Astrocyte (in vitro differentiated cells and primary cell): ENCODE measurements at regions not wholly inside any gene's neighbourhood (a gene's known extent, or its start where the extent isn't known, plus 50 kb on each side); places are given as distances from the start of the nearest gene placed in this dataset.

ENCODE experiments used
- DNase-seq: peaks from one replicate; pipeline ENCODE4 v3.0.0-alpha.2; 2010; ENCODE audit warnings: low read depth
- FAIRE-seq: peaks from 2 replicates; lab custom pipeline; 2011; peaks lifted over from hg19 to GRCh38; lab: Jason Lieb, UNC
- H2AFZ ChIP-seq: 2 replicates; pipeline ENCODE4 v1.6.0; 2012; ENCODE audit warnings: low read depth, low read length, inconsistent platforms
- H3K27ac ChIP-seq: 2 replicates; pipeline ENCODE4 v1.5.1; 2011; ENCODE audit warnings: low read depth, low read length, inconsistent platforms
- H3K27me3 ChIP-seq: 2 replicates; pipeline ENCODE4 v1.6.0; 2011; ENCODE audit warnings: low read length, inconsistent platforms; ENCODE audit not compliant: insufficient read depth
- H3K36me3 ChIP-seq: 2 replicates; pipeline ENCODE4 v1.5.1; 2011; ENCODE audit warnings: low read length, inconsistent platforms; ENCODE audit not compliant: insufficient read depth
- H3K4me1 ChIP-seq: 2 replicates; pipeline ENCODE4 v1.5.1; 2011; ENCODE audit warnings: low read length, inconsistent platforms; ENCODE audit not compliant: insufficient read depth
- H3K4me2 ChIP-seq: 2 replicates; pipeline ENCODE4 v1.6.0; 2012; ENCODE audit warnings: low read length, inconsistent platforms
- H3K4me3 ChIP-seq: 2 replicates; pipeline ENCODE4 v1.5.1; 2011; ENCODE audit warnings: low read depth, mild to moderate bottlenecking, low read length, inconsistent platforms; ENCODE audit not compliant: insufficient read depth
- H3K79me2 ChIP-seq: 2 replicates; pipeline ENCODE4 v1.6.0; 2012; ENCODE audit warnings: mild to moderate bottlenecking, low read length, inconsistent platforms; ENCODE audit not compliant: insufficient read depth
- H3K9ac ChIP-seq: 2 replicates; pipeline ENCODE4 v1.6.0; 2012; ENCODE audit warnings: mild to moderate bottlenecking, low read length, inconsistent platforms
- H3K9me3 ChIP-seq: 2 replicates; pipeline ENCODE4 v1.5.1; 2012; ENCODE audit warnings: low read depth, mild to moderate bottlenecking, low read length, inconsistent platforms; ENCODE audit not compliant: insufficient read depth
- H4K20me1 ChIP-seq: 2 replicates; pipeline ENCODE4 v1.6.0; 2012; ENCODE audit warnings: low read length, inconsistent platforms; ENCODE audit not compliant: insufficient read depth
- H3K27ac Mint-ChIP-seq: one replicate; pipeline ENCODE4 v1.8.0; 2021; ENCODE audit warnings: mild to moderate bottlenecking, mixed read lengths; ENCODE audit not compliant: unreplicated experiment
- H3K27me3 Mint-ChIP-seq: one replicate; pipeline ENCODE4 v1.8.0; 2021; ENCODE audit warnings: low read depth, mixed read lengths; ENCODE audit not compliant: unreplicated experiment
- H3K36me3 Mint-ChIP-seq: one replicate; pipeline ENCODE4 v1.8.0; 2021; ENCODE audit warnings: low read depth, mixed read lengths; ENCODE audit not compliant: unreplicated experiment
- H3K4me1 Mint-ChIP-seq: one replicate; pipeline ENCODE4 v1.8.0; 2021; ENCODE audit warnings: low read depth, mixed read lengths; ENCODE audit not compliant: unreplicated experiment
- H3K4me3 Mint-ChIP-seq: one replicate; pipeline ENCODE4 v1.8.0; 2021; ENCODE audit warnings: mild to moderate bottlenecking, moderate library complexity, mixed read lengths; ENCODE audit not compliant: unreplicated experiment
- H3K9me3 Mint-ChIP-seq: one replicate; pipeline ENCODE4 v1.8.0; 2021; ENCODE audit warnings: mild to moderate bottlenecking, mixed read lengths; ENCODE audit not compliant: unreplicated experiment
- CTCF ChIP-seq: IDR thresholded peaks from 2 replicates; pipeline ENCODE4 v1.5.1; 2011; ENCODE audit warnings: low read depth, mild to moderate bottlenecking, inconsistent platforms, low read length, moderate library complexity; ENCODE audit not compliant: insufficient read depth
- EZH2 ChIP-seq: IDR thresholded peaks from 2 replicates; pipeline ENCODE4 v1.6.1; 2012; ENCODE audit warnings: mild to moderate bottlenecking, low read length, inconsistent platforms; ENCODE audit not compliant: insufficient read depth

- Histone ChIP-seq H2AFZ (no peak overlapping the region), H3K79me2 (no peaks in the 10 kb centered on the region), H3K4me2 (peak overlapping the region; percentile 49), H3K4me3 (no peak overlapping the region), H3K9me3 (no peaks in the 10 kb centered on the region), H3K36me3 (no peaks in the 10 kb centered on the region), H3K9ac (peak overlapping the region; percentile 5), H3K4me1 (peaks cover 17% of the 10 kb centered on the region), H3K27ac (no peak overlapping the region), H4K20me1 (no peaks in the 10 kb centered on the region), H3K27me3 (no peaks in the 10 kb centered on the region)
- Mint-ChIP-seq H3K27me3 (peaks cover 4% of the 10 kb centered on the region), H3K27ac (no peak overlapping the region), H3K4me3 (no peak overlapping the region), H3K36me3 (no peaks in the 10 kb centered on the region), H3K4me1 (peaks cover 1% of the 10 kb centered on the region), H3K9me3 (no peaks in the 10 kb centered on the region)
- DNase-seq (peak; percentile 55), FAIRE-seq (peak; percentile 13)
- TF ChIP-seq EZH2 = no peak
- TF ChIP-seq CTCF = no peak
These were observed 141.6 kb upstream of the SPRY4 start for GRCh38 chr5:142466195-142466971.

GRCh38 chr5:142465476-142465875, 140.7 kb upstream of the SPRY4 start:
- no peaks in the 10 kb centered on the region for H4K20me1 ChIP-seq
- DNase-seq = no peak
- TF ChIP-seq CTCF (no peak), EZH2 (no peak)
- H2AFZ ChIP-seq = no peak overlapping the region
- Mint-ChIP-seq H3K4me1 (peaks cover 5% of the 10 kb centered on the region), H3K36me3 (no peaks in the 10 kb centered on the region), H3K9me3 (no peaks in the 10 kb centered on the region), H3K27ac (no peak overlapping the region), H3K27me3 (peaks cover 4% of the 10 kb centered on the region), H3K4me3 (no peak overlapping the region)
- H3K79me2 ChIP-seq = no peaks in the 10 kb centered on the region
- peaks cover 17% of the 10 kb centered on the region for H3K4me1 ChIP-seq
- H3K4me2 ChIP-seq = no peak overlapping the region
- no peak overlapping the region for H3K9ac ChIP-seq
- H3K9me3 ChIP-seq = no peaks in the 10 kb centered on the region
- no peak for FAIRE-seq
- H3K36me3 ChIP-seq = no peaks in the 10 kb centered on the region
- no peaks in the 10 kb centered on the region for H3K27me3 ChIP-seq
- H3K27ac ChIP-seq = no peak overlapping the region
- H3K4me3 ChIP-seq = no peak overlapping the region

- TF ChIP-seq CTCF (no peak), EZH2 (no peak)
- Histone ChIP-seq H3K79me2 (no peaks in the 10 kb centered on the region), H3K4me3 (no peak overlapping the region), H3K4me1 (peaks cover 17% of the 10 kb centered on the region), H3K36me3 (no peaks in the 10 kb centered on the region), H3K27me3 (no peaks in the 10 kb centered on the region), H2AFZ (no peak overlapping the region), H3K9ac (no peak overlapping the region), H3K27ac (no peak overlapping the region), H3K9me3 (peaks cover 2% of the 10 kb centered on the region), H3K4me2 (no peak overlapping the region), H4K20me1 (no peaks in the 10 kb centered on the region)
- Mint-ChIP-seq H3K27me3 (peaks cover 5% of the 10 kb centered on the region), H3K36me3 (no peaks in the 10 kb centered on the region), H3K27ac (no peak overlapping the region), H3K4me1 (peaks cover 5% of the 10 kb centered on the region), H3K9me3 (peaks cover 2% of the 10 kb centered on the region), H3K4me3 (no peak overlapping the region)
- FAIRE-seq (no peak), DNase-seq (no peak)
These were observed 139.1 kb upstream of the SPRY4 start for GRCh38 chr5:142463904-142464303.
